NCI-H460 (cell line): ENCODE measurements at regions not wholly inside any gene's neighbourhood (a gene's known extent, or its start where the extent isn't known, plus 50 kb on each side); places are given as distances from the start of the nearest gene placed in this dataset.
"Not testable (repeated sequence)": the region's sequence is repeated elsewhere in the genome, so short reads cannot be mapped to it uniquely, and the experiment has no call there.

ENCODE experiments used
- DNase-seq: peaks from one replicate; pipeline ENCODE4 v3.0.0-alpha.2; 2016; ENCODE audit warnings: low read depth; ENCODE audit errors: extremely low read depth

DNA sequence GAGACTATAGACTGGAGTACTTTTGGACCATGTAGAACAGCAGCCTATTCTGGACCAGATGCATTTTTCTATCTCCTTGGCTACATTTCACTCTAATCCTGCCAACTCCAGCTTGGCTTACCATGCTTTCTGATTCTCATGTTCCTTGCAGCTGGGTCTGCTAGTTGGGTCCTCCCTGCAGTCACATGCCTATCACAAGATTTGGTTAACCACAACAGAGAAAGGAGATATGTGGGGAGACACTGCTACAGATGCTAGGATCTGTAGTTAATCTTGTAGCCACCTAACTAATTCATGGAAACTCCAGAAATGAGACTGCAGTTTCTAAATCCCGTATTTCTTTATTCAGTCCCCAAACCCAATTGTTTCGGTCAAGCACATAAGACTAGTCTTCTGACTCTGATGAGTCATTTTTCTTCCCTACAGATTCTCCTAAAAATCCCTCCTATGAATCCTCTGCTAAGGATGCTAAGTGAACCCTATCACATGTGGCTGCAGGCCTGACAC, 410.6 kb downstream of the DAD1 start:
- no peak for DNase-seq

DNA sequence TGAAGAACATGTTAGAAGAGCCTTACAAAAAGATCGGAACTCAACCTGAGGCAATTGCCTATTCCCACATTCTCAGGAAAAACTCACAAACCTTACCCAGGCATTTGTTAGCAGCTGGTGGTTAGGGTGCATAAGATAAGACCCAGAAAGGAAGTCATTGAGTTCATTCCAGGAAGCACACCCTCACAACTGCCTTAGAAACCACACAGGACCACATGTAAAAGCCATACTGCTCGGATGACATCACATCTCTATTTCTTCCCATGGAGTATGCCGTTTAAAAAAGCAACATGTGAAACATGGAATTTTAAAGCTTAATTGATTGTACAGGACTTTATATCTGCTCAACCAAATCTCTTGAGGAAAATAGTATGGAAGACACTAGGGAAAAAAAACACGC, 411.2 kb downstream of the DAD1 start:
- no peak for DNase-seq

DNA sequence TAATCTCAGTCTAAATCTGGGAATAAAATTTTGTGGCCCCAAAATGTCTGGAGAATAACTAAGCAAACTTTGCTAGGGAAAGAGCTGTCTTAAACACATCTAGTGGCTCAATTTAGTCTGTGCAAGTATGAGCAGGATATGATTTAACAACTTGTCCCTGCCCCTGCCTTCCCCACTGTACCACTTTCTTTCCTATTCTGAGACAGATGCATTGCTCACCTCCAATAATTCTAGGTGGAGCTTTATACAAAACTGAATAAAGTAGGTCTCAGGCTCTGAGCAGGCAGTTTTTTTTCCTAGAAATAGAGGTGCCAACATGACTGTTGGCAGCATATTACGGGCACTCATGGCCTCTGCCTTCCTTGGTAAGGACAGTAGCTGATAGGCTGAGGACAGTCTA, 412.1 kb downstream of the DAD1 start:
- no peak for DNase-seq

DNA sequence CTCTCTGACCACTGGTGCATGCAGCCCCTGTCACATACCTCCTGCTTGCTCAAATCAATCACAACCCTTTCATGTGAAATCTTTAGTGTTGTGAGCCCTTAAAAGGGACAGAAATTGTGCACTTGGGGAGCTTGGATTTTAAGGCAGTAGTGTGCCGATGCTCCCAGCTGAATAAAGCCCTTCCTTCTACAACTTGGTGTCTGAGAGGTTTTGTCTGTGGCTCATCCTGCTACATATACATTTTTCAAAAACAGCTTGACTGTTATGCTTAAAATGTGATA, 413.8 kb downstream of the DAD1 start:
- not testable (repeated sequence) for DNase-seq

DNA sequence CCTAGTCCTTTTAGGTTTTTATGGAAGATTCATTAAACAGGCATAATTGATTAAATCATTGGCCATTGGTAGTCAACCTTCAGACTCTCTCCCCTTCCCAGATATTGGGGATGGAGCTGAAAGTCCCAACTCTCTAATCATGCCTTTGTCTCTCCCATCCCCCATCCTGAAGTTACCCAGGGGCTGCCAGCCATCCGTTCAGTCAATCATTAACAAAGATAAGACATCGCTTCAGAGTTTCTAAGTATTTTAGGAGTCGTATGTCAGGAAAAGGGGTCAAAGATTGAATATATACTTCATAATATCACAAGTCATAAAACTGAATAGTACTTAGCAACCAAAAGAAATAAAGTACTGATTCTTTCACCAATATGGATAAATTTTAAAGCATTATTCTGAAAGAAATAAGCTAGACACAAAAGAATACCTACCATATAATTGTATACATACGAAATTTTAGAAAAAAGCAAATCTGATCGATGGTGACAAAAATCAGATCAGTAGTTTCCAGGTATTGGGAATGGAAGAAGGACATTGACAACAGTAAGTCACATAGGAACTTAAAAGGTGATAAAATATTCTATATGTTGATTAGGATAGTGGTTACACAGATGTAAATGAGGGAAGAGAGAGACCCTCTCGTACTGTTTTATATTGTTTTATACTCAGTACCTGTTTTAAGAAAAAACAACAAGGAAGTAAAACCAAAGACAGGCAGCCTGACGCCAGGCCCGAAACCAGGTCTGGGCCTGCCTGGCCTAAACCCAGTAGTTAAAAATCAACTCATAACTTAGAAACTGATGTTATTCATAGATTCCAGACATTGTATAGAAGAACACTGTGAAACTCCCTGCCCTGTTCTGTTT, 414.4 kb downstream of the DAD1 start:
- no peak for DNase-seq

DNA sequence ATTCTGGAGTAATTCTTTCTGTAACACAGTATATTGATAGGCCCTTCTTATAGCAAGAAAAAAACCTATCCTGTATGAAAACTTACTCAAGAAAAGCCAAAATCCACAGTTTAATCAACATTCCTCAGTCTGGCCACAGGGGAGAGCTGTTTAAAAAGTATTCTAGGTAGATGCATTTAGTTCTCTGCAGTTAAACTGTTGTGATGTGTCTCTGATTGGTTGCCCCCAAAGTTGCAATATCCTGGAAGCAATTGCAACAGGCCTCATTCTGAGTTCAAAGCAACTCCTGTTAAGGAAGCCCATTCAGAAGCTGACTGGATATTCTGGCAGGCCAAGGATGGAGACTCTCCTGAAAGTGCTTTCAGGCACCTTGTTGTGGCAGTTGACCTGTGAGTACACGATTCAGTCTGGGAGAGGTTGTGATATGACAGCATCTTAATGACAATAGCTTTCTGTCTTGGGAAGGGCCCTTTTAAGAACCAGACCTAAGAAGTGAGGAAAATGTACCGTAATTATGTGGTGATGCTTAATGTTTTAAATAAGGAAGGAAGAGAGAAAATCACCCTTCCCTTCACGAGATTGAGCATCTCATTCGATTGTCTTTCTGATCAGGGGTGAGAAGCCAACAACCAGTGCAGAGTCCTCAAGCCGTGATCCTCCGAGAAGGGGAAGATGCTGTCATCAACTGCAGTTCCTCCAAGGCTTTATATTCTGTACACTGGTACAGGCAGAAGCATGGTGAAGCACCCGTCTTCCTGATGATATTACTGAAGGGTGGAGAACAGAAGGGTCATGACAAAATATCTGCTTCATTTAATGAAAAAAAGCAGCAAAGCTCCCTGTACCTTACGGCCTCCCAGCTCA, 420.7 kb downstream of the DAD1 start:
- no peak for DNase-seq

DNA sequence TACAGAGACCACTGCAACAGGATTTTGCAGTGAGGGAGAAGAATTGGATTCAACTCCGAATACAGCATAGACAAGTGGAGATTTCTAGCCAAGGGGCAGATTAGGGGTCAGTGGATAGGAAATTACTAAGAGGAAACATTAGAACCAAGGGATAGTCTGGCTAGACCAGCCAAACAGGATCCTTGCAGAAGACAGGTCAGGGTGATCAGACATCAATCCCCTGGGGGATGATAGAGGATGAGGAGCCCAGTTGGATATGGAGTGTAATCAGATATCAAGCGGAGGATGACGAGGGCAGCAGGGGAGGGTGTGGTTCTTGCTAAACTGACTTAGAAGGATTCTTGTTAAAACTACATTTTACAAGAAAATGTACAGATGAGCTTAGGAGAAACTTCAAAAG, 424.4 kb downstream of the DAD1 start:
- DNase-seq: no peak

DNA sequence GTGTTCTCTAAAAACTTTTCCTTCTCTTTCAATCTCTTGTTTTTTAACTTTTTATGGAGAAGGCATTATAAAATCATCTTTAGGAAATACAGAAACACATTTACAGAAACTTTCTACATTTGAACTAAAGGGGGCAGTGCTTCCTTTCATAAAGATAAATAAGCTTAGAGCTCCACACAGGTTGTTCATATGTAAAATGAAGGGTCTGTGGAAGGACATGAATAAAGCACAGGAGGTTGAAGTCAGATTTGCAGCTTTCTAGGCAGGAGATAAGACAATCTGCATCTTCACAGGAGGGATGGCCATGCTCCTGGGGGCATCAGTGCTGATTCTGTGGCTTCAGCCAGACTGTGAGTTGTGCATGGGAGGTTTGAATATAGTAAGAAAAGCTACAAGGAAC, 426.0 kb downstream of the DAD1 start:
- DNase-seq: no peak

DNA sequence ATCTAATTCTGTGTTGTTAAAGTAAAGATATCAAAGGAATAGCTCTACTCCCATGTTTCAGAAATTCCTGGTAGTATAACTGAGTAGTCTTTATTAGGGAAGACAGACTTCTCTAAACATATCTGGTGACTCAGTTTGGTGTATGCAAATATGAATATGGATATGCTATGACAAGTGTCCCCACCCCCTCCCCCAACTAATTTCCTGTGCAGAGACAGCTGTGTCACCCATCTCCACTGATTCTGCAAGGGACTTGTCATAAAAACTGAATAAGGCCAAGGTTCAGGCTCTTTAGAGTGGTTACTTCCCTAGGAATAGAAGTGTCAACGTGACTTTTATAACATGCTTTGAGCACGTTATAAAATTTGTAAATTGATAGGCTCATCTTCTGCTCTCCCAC, 429.1 kb downstream of the DAD1 start:
- DNase-seq: no peak

DNA sequence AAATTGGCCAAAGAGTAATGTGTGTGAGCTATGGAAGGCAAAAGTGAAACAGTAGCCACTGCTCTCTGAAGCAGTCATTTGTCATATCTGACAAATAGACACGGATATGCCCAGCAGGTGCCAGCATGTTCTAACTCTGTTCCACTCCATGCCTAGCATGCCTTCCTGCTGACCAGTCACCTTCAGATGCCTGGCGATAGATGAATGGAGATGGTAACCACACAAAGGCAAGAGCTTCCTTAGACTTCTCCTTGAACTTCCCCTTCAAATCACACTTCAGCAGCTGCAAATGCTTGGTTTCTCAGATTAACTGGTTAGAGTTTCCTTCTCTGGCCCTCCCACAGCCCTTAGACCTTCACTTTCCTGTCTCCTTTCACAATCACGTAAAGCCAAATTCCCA, 429.9 kb downstream of the DAD1 start:
- no peak for DNase-seq

DNA sequence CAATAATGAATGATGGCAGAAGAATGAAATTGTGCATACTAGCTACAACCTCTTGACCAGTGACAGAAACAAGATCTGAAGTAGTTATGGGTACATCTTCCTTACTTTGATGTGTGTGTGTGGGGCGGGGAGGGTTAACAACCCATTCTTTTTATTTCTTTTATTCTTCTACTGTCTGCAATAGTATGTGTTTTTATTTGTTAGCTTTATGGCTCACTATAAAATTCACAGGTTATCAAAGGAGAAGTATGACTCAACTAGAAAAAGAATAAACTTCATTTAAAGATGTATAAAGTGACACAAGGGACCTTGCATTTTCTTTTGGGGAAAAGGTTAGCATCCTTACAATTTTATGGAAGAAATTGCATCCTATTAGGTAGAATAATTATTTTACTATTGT, 430.5 kb downstream of the DAD1 start:
- DNase-seq: no peak

DNA sequence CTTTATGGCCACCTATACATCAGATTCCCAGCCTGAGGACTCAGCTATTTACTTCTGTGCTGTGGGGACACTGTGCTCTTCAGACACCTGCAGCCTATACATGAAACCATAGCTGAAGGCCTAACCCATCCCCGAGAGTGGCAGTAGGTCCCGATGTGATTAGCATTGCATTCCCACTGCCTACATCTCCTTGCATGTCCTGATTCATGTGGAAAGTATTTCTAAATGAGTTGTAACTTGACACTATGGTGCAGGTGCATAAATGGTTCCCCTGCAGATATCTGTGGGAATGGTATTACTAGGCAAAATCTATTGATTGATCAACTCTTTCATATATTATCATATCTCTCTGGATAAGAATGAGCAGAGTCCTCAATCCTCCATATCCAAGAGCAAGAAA, 433.5 kb downstream of the DAD1 start:
- no peak for DNase-seq

DNA sequence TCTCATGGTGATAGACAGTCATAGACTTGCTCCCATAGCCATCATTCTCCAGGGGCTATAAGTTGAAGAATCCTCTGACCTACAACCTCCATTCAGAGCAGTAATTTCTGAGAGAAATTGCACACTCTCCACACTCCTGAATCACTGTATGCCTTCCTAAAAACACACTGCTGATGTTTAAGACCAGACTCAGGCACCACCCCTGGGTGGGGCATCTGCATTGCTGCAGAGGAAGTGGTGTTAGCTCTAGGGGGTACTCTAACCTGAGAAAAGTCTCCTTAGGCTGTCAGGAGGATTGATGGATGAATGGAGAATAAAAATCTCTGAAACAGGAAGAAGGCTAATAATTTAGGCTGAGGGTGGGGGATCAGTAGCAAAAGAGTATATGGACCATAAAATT, 436.1 kb downstream of the DAD1 start:
- no peak for DNase-seq

DNA sequence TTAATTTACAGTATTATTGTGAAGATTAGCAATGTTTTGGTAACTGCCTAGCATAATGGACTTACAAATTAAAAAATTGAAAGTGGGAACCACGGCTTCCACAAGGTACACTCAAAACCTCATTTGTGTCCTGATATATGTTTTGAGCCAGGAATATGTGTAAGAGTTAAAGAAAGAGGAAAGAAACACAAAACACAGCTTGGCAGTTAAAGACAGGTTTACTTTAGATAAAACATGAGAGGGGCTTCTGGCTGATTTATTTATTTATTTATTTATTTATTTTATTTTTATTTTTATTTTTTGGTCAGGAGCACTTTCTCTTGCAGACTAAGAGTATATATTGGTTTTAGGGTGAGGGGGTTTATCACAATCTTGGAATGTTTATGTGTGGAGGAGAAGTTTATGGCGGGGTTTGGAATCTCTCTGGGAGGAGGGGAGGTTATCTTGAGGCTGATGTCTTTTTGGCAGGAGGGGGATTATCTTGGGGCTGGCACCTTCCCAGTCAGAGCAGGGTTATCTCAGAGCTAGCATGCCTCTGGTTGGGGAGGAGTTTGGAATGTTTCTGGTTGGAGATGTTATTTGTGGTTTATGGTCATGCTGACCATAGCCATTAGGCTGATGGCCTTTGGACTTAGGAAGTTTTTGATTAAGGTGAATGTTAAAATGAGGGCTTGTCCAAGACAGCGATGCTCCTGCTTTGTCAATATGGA, 436.7 kb downstream of the DAD1 start:
- no peak for DNase-seq

DNA sequence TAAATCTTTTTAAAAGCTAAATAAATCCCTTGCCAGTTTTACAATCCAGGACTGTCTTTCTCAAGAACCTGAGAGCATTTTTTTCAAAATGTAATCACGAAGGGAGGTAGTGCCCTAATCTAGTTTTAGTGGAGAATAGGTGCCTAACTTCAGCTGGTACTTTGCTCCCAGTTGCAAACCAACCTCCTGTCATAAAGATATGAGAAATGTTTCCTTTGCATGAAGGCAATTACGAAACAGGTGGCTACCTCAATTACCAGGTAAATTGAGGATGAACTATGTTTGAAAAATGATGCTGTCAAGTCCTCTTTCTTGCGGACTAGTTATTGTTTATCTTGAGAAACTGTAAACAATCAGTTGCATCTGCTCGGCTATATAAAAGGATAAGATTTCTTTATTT, 437.9 kb downstream of the DAD1 start:
- DNase-seq: no peak

DNA sequence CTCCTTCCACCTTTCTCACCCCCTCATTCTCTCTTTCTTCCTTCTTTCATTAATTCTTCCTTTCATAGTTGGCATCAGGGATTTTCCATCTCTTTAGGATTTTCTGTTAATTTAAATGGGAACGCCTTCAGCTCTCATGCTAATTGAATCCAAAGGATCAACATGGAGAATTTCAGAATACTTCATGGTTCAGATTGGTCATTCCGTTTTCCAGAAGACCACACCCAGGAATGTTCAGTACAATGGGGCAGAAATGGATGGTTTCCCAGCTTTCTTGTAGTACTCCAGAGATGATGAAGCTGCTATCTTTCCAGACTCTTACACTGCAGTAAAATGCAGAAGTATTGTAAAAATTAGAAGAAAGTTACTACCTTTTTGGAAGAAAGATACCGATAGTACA, 440.0 kb downstream of the DAD1 start:
- DNase-seq: no peak

DNA sequence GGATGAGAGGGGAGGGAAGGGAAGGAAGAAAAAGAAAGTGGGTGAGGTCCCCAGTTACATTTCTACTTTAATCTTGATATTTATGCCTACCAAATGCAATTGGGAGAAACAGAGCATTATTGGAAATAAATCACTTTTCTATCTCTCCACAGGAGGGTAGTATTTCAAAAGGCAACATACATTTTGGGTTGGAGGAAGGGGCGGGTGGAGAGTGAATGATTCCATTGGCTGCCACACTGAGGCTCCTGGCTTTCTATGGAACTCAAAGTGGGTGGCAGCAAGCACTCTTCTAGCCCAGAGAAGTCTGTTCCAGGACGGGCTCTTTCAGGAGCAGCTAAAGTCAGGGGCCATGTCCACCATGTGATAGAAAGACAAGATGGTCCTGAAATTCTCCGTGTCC, 441.3 kb downstream of the DAD1 start:
- DNase-seq: no peak

DNA sequence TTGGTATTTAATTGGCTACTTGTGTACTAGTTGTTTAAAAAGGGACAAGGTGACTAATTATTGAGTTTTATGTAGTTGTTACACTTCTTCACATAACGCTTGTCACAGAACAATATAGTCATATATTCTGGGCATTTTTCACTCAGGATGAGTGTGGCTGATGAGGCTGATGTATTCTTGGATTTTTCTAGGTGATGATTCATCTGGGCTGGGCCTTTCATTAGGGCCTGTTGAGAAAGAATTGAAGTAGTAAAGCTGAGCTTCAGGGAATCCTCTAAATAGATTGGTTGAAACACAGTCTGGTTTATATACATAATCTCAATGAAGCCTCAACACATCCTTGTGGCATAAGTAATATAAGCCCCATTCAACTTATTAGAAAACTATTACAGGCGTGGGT, 445.7 kb downstream of the DAD1 start:
- DNase-seq: no peak

DNA sequence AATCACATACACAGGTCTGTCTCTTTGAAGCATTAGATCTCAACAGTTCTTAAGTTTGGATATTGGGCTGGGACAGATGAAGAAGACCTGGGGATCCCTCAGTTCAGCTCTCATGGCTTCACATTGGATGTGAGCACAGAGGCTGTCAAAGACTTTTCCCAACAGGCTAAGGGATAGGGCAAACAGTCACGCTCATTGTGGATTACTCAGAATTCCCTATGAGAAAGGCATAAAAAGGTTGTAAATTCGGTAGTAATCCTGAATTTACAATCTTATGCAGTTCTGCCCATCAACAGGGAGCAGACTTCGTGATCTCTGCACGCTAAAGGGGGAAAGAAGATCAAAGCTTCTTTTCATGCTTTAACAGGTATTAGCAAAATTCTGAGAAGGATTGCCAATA, 448.4 kb downstream of the DAD1 start:
- no peak for DNase-seq

DNA sequence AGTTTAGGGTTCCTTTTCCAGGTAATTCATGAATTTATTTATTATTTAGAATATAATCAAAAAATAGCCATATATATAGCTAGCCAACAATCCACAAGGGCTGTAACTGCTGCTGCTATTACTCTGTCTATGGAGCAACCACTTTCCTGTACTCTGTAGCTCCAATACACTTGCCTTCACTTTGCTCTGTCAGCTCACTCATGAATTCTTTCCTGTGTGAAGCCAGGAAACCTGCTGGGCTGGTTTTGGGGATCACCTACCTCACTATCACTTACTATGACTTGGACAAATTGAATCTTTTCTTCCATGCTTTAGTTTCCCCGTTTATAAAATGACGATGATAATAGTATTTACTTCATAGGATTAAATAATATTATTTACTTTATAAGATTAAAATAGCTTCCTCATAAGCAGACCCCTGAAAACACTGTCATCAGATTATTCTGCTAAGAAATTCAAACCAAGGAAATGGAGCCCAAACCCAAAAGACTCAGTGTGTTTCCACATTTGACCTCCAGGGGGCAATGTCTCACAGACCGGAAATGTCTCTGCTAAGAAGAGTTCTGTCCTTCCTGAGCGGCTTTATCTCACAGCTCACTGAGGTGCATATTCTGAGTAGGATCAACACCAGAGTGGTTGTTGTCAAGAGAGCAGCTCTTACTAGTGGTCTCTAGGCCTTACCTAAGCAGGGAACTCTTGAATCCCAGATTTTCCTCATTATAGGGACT, 457.1 kb downstream of the DAD1 start:
- no peak for DNase-seq
